WERI-Rb-1 (cell line): ENCODE measurements at regions not wholly inside any gene's neighbourhood (a gene's known extent, or its start where the extent isn't known, plus 50 kb on each side); places are given as distances from the start of the nearest gene placed in this dataset.

Source experiments
- DNase-seq: peaks from one replicate; pipeline ENCODE4 v3.0.0-alpha.2; 2020
- H3K27ac ChIP-seq: fragments of 250-450 bp; sonication (Bioruptor Pico); 2 replicates; pipeline ENCODE4 v1.5.1; 2020; ENCODE audit warnings: mild to moderate bottlenecking, moderate library complexity
- H3K27me3 ChIP-seq: fragments of 250-450 bp; sonication (Bioruptor Pico); 2 replicates; pipeline ENCODE4 v1.5.1; 2021; ENCODE audit warnings: mild to moderate bottlenecking, low read depth, moderate library complexity; ENCODE audit not compliant: insufficient read depth, severe bottlenecking
- H3K36me3 ChIP-seq: fragments of 250-450 bp; sonication (Bioruptor Pico); 2 replicates; pipeline ENCODE4 v1.5.1; 2020; ENCODE audit warnings: mild to moderate bottlenecking, moderate library complexity
- H3K4me3 ChIP-seq: 2 replicates; pipeline ENCODE4 v1.5.1; 2011; ENCODE audit warnings: low read depth, mild to moderate bottlenecking, control low read depth, low read length
- H3K9me3 ChIP-seq: fragments of 250-450 bp; sonication (Bioruptor Pico); 2 replicates; pipeline ENCODE4 v1.5.1; 2021; ENCODE audit warnings: mild to moderate bottlenecking, moderate library complexity; ENCODE audit not compliant: severe bottlenecking
- TF ChIP-seq, protein P1 (sequence below): IDR thresholded peaks from 2 replicates; pipeline ENCODE4 v1.5.1; 2011; ENCODE audit warnings: low read depth, mild to moderate bottlenecking, control low read depth, inconsistent platforms, low read length

DNA sequence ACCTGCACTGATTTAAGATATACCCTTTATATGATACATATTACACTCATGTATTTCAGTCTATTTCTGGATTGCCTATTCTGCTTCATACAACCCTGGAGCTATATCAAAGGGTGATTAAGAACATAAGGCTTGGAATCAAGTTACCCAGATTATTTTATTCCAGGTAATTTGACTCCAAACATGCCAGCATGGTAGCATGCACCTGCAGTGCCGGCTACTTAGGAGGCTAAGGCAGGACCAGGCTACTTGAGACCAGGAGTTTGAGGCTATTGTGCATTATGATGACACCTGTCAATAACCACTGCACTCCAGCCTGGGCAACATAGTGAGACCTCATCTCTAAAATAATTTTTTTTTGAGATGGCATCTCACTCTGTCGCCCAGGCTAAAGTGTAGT is 50.4 kb upstream of the NEO1 start:
- Histone ChIP-seq H3K36me3 (no peaks in the 10 kb centered on the region), H3K27me3 (no peaks in the 10 kb centered on the region), H3K27ac (no peak overlapping the region), H3K4me3 (no peak overlapping the region), H3K9me3 (no peaks in the 10 kb centered on the region)
- TF ChIP-seq, protein P1, sequence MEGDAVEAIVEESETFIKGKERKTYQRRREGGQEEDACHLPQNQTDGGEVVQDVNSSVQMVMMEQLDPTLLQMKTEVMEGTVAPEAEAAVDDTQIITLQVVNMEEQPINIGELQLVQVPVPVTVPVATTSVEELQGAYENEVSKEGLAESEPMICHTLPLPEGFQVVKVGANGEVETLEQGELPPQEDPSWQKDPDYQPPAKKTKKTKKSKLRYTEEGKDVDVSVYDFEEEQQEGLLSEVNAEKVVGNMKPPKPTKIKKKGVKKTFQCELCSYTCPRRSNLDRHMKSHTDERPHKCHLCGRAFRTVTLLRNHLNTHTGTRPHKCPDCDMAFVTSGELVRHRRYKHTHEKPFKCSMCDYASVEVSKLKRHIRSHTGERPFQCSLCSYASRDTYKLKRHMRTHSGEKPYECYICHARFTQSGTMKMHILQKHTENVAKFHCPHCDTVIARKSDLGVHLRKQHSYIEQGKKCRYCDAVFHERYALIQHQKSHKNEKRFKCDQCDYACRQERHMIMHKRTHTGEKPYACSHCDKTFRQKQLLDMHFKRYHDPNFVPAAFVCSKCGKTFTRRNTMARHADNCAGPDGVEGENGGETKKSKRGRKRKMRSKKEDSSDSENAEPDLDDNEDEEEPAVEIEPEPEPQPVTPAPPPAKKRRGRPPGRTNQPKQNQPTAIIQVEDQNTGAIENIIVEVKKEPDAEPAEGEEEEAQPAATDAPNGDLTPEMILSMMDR: no peak
- DNase-seq: no peak

DNA sequence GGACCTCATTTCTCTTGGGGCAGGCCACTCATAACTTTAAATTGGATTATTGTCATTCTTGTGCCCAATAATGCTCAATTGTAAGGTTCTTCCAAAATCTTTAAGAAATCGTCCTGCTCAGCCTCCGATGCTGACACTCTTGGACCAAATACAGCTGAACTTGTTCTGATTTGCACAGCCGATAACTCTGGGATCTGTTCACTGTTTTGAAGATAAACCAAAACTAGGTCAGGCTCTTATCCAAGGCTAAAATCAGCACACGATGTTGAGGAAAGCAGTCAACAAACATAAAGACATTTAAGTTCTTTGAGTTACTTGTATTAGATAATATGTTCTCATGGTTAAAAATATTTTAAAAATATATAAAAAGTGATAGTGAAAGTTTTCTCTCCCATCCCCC is 52.0 kb upstream of the NEO1 start:
- Histone ChIP-seq H3K27ac (no peak overlapping the region), H3K9me3 (no peaks in the 10 kb centered on the region), H3K36me3 (no peaks in the 10 kb centered on the region), H3K27me3 (no peaks in the 10 kb centered on the region), H3K4me3 (no peak overlapping the region)
- no peak for DNase-seq
- TF ChIP-seq, protein P1: no peak

DNA sequence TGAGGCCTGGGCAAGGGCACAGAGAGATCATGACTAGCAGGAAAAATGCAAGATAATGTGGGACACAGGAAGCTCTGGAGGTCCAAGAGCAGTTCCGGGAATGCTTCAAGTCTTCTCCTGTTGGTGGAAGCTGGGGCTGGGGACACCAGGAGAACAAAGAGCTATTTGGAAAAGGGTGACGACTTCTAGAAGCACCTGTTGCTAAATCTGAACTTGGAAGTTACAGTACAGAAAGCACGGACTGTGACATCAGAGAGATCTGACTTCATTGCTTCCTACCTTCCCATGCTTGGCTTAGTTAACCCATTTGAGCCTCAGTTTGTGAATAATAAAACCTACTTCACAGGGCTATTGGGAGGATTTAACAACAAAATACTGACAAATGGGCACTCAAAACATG is 52.7 kb upstream of the NEO1 start:
- TF ChIP-seq, protein P1: no peak
- Histone ChIP-seq H3K36me3 (no peaks in the 10 kb centered on the region), H3K4me3 (no peak overlapping the region), H3K27me3 (no peaks in the 10 kb centered on the region), H3K9me3 (no peaks in the 10 kb centered on the region), H3K27ac (no peak overlapping the region)
- no peak for DNase-seq

DNA sequence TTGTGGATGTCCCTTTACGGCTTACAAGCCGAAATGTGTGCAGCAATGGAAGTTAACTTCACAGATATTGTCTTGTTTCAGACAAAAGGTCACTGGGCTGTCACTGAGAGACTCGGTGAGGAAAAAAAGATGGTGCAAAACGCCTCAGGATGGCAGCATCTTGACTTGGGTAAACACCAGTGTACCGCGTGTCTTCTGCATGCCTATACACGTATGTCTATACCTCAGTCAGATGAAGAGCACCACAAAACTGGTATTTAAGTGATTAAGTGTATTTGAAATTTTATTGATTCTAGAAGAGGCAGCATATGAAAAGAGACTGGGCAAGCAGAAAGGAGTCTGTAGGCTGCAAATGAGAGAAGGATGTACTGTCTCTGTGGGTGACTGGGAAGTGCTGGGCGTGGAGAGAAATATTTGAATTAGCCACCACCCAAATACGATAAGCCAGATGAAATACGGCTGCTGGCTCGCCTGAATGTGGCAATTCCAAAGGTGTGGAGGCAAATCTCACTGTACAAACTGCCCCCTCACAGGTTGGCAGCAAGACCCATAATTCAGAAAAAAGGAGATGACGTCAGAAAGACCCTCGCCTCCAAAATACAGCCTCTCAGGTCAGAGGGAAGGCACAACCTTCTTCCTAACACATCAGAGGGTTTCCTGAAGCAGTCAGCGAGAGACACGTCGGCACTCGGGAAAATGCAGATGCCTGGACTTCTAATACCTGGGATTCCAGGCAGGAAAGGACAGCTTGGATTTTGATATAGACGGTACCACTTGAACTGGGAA is 53.4 kb upstream of the NEO1 start:
- TF ChIP-seq, protein P1: no peak
- Histone ChIP-seq H3K27me3 (no peaks in the 10 kb centered on the region), H3K4me3 (no peak overlapping the region), H3K9me3 (no peaks in the 10 kb centered on the region), H3K36me3 (no peaks in the 10 kb centered on the region), H3K27ac (no peak overlapping the region)
- DNase-seq: no peak

DNA sequence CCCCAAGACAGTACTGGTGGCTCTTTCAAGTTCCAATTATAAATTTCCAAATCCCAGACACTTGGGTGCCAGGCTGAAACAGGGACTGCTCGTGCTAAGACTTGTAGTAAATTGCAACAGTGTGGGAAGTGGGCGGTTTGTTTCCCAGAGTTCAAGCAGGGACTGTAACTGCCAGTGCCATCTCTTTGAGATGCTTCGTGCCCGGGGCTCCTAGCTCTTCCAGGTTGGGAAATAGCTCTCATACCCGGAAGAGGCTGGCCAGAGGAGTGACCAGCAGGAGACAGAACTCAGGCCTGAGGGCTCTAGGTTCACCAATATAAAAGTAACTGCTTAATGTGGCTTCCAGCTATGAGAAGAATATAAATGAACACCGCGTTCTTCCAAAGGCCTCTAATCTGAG is 54.0 kb upstream of the NEO1 start:
- no peaks in the 10 kb centered on the region for H3K36me3 ChIP-seq
- no peaks in the 10 kb centered on the region for H3K9me3 ChIP-seq
- no peak overlapping the region for H3K27ac ChIP-seq
- TF ChIP-seq, protein P1: no peak
- H3K4me3 ChIP-seq: no peak overlapping the region
- no peak for DNase-seq
- H3K27me3 ChIP-seq: no peaks in the 10 kb centered on the region

DNA sequence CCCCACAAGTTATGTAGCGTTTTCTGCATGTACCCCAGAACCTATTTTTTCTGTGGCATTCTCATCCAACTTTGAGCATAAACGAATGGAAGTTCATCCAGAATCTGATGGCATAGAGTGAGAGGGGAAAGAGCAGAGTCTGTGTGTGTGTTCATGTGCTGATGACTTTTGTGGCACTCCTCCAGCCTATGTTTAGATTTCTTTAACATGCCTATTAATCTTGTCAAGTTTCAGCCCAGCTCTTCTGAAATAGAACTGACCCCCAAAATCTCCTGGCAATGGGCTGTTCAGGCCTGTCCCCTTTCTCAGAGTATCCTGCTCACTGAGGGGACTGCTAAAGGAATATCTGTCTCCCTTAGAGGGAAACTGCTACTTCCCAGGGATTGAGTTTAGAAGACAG is 56.4 kb upstream of the NEO1 start:
- H3K27ac ChIP-seq: no peak overlapping the region
- TF ChIP-seq, protein P1: no peak
- H3K9me3 ChIP-seq: no peaks in the 10 kb centered on the region
- no peaks in the 10 kb centered on the region for H3K27me3 ChIP-seq
- no peaks in the 10 kb centered on the region for H3K36me3 ChIP-seq
- DNase-seq: no peak
- H3K4me3 ChIP-seq: no peak overlapping the region
